Activated T-helper 1 cell treated with anti-CD3 and anti-CD28 coated beads, Interleukin-2, amount 50 U/mL, for 16 hours (primary cell): ENCODE measurements at regions not wholly inside any gene's neighbourhood (a gene's known extent, or its start where the extent isn't known, plus 50 kb on each side); places are given as distances from the start of the nearest gene placed in this dataset.

Experiments used
- DNase-seq, 2 donors: peaks; one replicate each; pipeline ENCODE4 v3.0.0-alpha.2; 2020; ENCODE audit warnings: low read depth in 1 of 2, low spot score in 1 of 2

GRCh38 chr22:48268771-48269552 is 1506.5 kb downstream of the TBC1D22A start:
- DNase-seq: no peak

GRCh38 chr22:48268293-48268692 is 1505.8 kb downstream of the TBC1D22A start:
- DNase-seq: no peak

- DNase-seq: no peak
Observed at GRCh38 chr22:48267681-48268080, 1505.2 kb downstream of the TBC1D22A start.

GRCh38 chr22:48265000-48265625 is 1502.7 kb downstream of the TBC1D22A start:
- DNase-seq: no peak

GRCh38 chr22:48264586-48264985 is 1502.1 kb downstream of the TBC1D22A start:
- DNase-seq: no peak

- DNase-seq: no peak
Observed at GRCh38 chr22:48263791-48264351, 1501.4 kb downstream of the TBC1D22A start.

GRCh38 chr22:48263431-48263765 is 1500.9 kb downstream of the TBC1D22A start:
- DNase-seq: no peak

GRCh38 chr22:48262596-48263430 is 1500.4 kb downstream of the TBC1D22A start:
- DNase-seq: no peak

GRCh38 chr22:48261706-48262105 is 1499.3 kb downstream of the TBC1D22A start:
- DNase-seq: no peak

- no peak for DNase-seq
Observed at GRCh38 chr22:48261048-48261621, 1498.7 kb downstream of the TBC1D22A start.

- no peak for DNase-seq
Observed at GRCh38 chr22:48259991-48260670, 1497.7 kb downstream of the TBC1D22A start.

- no peak for DNase-seq
Observed at GRCh38 chr22:48258811-48259210, 1496.4 kb downstream of the TBC1D22A start.

- no peak for DNase-seq
Observed at GRCh38 chr22:48258064-48258701, 1495.7 kb downstream of the TBC1D22A start.

GRCh38 chr22:48257685-48258055 is 1495.2 kb downstream of the TBC1D22A start:
- no peak for DNase-seq

GRCh38 chr22:48256776-48257684 is 1494.6 kb downstream of the TBC1D22A start:
- DNase-seq: no peak

- no peak for DNase-seq
Observed at GRCh38 chr22:48256041-48256739, 1493.7 kb downstream of the TBC1D22A start.

GRCh38 chr22:48254311-48254873 is 1491.9 kb downstream of the TBC1D22A start:
- DNase-seq: no peak

GRCh38 chr22:48253573-48253972 is 1491.1 kb downstream of the TBC1D22A start:
- no peak for DNase-seq
